ENCODE measurements at regions not wholly inside any gene's neighbourhood (a gene's known extent, or its start where the extent isn't known, plus 50 kb on each side); places are given as distances from the start of the nearest gene placed in this dataset.

- no peak for DNase-seq (ENCODE audit: low read depth in 1 of 2, low spot score in 1 of 2)
Observed at GRCh38 chr11:127622686-127623085, 622.1 kb upstream of the KIRREL3 start.

- DNase-seq (ENCODE audit: low read depth in 1 of 2, low spot score in 1 of 2) = no peak
Observed at GRCh38 chr11:127620671-127621070, 620.1 kb upstream of the KIRREL3 start.

GRCh38 chr11:127619946-127620345, 619.4 kb upstream of the KIRREL3 start:
- no peak for DNase-seq (ENCODE audit: low read depth in 1 of 2, low spot score in 1 of 2)

- DNase-seq (ENCODE audit: low read depth in 1 of 2, low spot score in 1 of 2) = no peak
Observed at GRCh38 chr11:127618721-127619120, 618.2 kb upstream of the KIRREL3 start.

- no peak for DNase-seq (ENCODE audit: low read depth in 1 of 2, low spot score in 1 of 2)
Observed at GRCh38 chr11:127616158-127616557, 615.6 kb upstream of the KIRREL3 start.

- DNase-seq (ENCODE audit: low read depth in 1 of 2, low spot score in 1 of 2) = no peak
Observed at GRCh38 chr11:127612607-127613006, 612.0 kb upstream of the KIRREL3 start.

GRCh38 chr11:127609025-127609773, 608.6 kb upstream of the KIRREL3 start:
- no peak for DNase-seq (ENCODE audit: low read depth in 1 of 2, low spot score in 1 of 2)

- DNase-seq (ENCODE audit: low read depth in 1 of 2, low spot score in 1 of 2) = no peak
Observed at GRCh38 chr11:127607487-127608085, 607.0 kb upstream of the KIRREL3 start.

- no peak for DNase-seq (ENCODE audit: low read depth in 1 of 2, low spot score in 1 of 2)
Observed at GRCh38 chr11:127601578-127601977, 601.0 kb upstream of the KIRREL3 start.

GRCh38 chr11:127600674-127601073, 600.1 kb upstream of the KIRREL3 start:
- DNase-seq (ENCODE audit: low read depth in 1 of 2, low spot score in 1 of 2) = no peak

GRCh38 chr11:127598476-127598875, 597.9 kb upstream of the KIRREL3 start:
- no peak for DNase-seq (ENCODE audit: low read depth in 1 of 2, low spot score in 1 of 2)

GRCh38 chr11:127596433-127596832, 595.9 kb upstream of the KIRREL3 start:
- DNase-seq (ENCODE audit: low read depth in 1 of 2, low spot score in 1 of 2) = no peak

- no peak for DNase-seq (ENCODE audit: low read depth in 1 of 2, low spot score in 1 of 2)
Observed at GRCh38 chr11:127592371-127592770, 591.8 kb upstream of the KIRREL3 start.

- DNase-seq (ENCODE audit: low read depth in 1 of 2, low spot score in 1 of 2) = no peak
Observed at GRCh38 chr11:127590314-127590713, 589.7 kb upstream of the KIRREL3 start.

- DNase-seq (ENCODE audit: low read depth in 1 of 2, low spot score in 1 of 2) = no peak
Observed at GRCh38 chr11:127588431-127588830, 587.9 kb upstream of the KIRREL3 start.

GRCh38 chr11:127587511-127587910, 586.9 kb upstream of the KIRREL3 start:
- no peak for DNase-seq (ENCODE audit: low read depth in 1 of 2, low spot score in 1 of 2)

- DNase-seq (ENCODE audit: low read depth in 1 of 2, low spot score in 1 of 2) = no peak
Observed at GRCh38 chr11:127576210-127576609, 575.6 kb upstream of the KIRREL3 start.

- DNase-seq (ENCODE audit: low read depth in 1 of 2, low spot score in 1 of 2) = no peak
Observed at GRCh38 chr11:127574478-127574877, 573.9 kb upstream of the KIRREL3 start.

- DNase-seq (ENCODE audit: low read depth in 1 of 2, low spot score in 1 of 2) = no peak
Observed at GRCh38 chr11:127568891-127569290, 568.3 kb upstream of the KIRREL3 start.

- no peak for DNase-seq (ENCODE audit: low read depth in 1 of 2, low spot score in 1 of 2)
Observed at GRCh38 chr11:127567237-127567932, 566.8 kb upstream of the KIRREL3 start.

- no peak for DNase-seq (ENCODE audit: low read depth in 1 of 2, low spot score in 1 of 2)
Observed at GRCh38 chr11:127564810-127565209, 564.2 kb upstream of the KIRREL3 start.

GRCh38 chr11:127559978-127560377, 559.4 kb upstream of the KIRREL3 start:
- no peak for DNase-seq (ENCODE audit: low read depth in 1 of 2, low spot score in 1 of 2)

Data from activated CD4-positive, alpha-beta T cell treated with anti-CD3 and anti-CD28 coated beads, Interleukin-2, amount 50 U/mL, for 24 hours (primary cell).